H1 (cell line): ENCODE measurements at regions not wholly inside any gene's neighbourhood (a gene's known extent, or its start where the extent isn't known, plus 50 kb on each side); places are given as distances from the start of the nearest gene placed in this dataset.

Source experiments
- CTCF ChIA-PET: fragments of 300-600 bp; sonication (Branson Sonifier 250); formaldehyde crosslinking; loops from one replicate; lab custom pipeline; 2021; ENCODE audit not compliant: partially characterized antibody; lab: Charles Lee
- POLR2A ChIA-PET: fragments of 300-600 bp; sonication (Branson Sonifier 250); formaldehyde crosslinking; loops from one replicate; lab custom pipeline; 2021; ENCODE audit warnings: inconsistent platforms; ENCODE audit not compliant: partially characterized antibody; lab: Charles Lee
- DNase-seq, 2 experiments: peaks; one replicate each; pipeline versions ENCODE4 v3.0.0 to v3.0.0-alpha.2; 2010 to 2022; ENCODE audit warnings: low spot score in 2 of 2, low read depth in 1 of 2, mixed read lengths in 1 of 2
- FAIRE-seq: peaks from 2 replicates; lab custom pipeline; 2011; peaks lifted over from hg19 to GRCh38; lab: Jason Lieb, UNC
- H2AFZ ChIP-seq: 2 replicates; pipeline ENCODE4 v1.8.1; 2012; ENCODE audit warnings: low read length, inconsistent platforms
- H2AK5ac ChIP-seq: 2 replicates; pipeline ENCODE4 v1.6.1; 2013; ENCODE audit warnings: low read depth, low read length
- H2BK120ac ChIP-seq: replicated peaks from 2 replicates; pipeline ENCODE3; 2013; ENCODE audit warnings: low read depth, low read length, inconsistent platforms
- H2BK12ac ChIP-seq: 2 replicates; pipeline ENCODE4 v1.6.1; 2013; ENCODE audit warnings: low read depth, low read length
- H2BK15ac ChIP-seq: 2 replicates; pipeline ENCODE4 v1.6.1; 2013; ENCODE audit warnings: low read length
- H2BK20ac ChIP-seq: 2 replicates; pipeline ENCODE4 v1.6.1; 2013; ENCODE audit warnings: low read length
- H2BK5ac ChIP-seq: 2 replicates; pipeline ENCODE4 v1.6.1; 2013; ENCODE audit warnings: low read depth, low read length
- H3K14ac ChIP-seq: 2 replicates; pipeline ENCODE4 v1.6.1; 2013; ENCODE audit warnings: inconsistent platforms; ENCODE audit not compliant: insufficient read length
- H3K18ac ChIP-seq: 2 replicates; pipeline ENCODE4 v1.6.1; 2013; ENCODE audit warnings: low read length; ENCODE audit errors: extremely low read depth
- H3K23ac ChIP-seq: 2 replicates; pipeline ENCODE4 v1.6.1; 2013; ENCODE audit warnings: inconsistent platforms; ENCODE audit not compliant: insufficient read length
- H3K23me2 ChIP-seq: 2 replicates; pipeline ENCODE4 v1.6.1; 2013; ENCODE audit warnings: low read depth, low read length
- H3K27ac ChIP-seq: 2 replicates; pipeline ENCODE4 v1.6.1; 2011; ENCODE audit warnings: low read depth, low read length, inconsistent platforms
- H3K27me3 ChIP-seq, 4 experiments: replicated peaks in 1 of 4; 1 replicate in 1 of 4; 2 replicates in 3 of 4; pipeline versions ENCODE4 v1.6.1 to v1.8.1; 2011 to 2013; ENCODE audit warnings: low read length in 3 of 4, mild to moderate bottlenecking in 3 of 4, inconsistent platforms in 2 of 4, mixed read lengths in 2 of 4, moderate library complexity in 1 of 4; ENCODE audit not compliant: control insufficient read depth in 3 of 4, insufficient read depth in 3 of 4; ENCODE audit errors: extremely low read depth in 1 of 4
- H3K36me3 ChIP-seq, 4 experiments: 2 replicates each; pipeline versions ENCODE4 v1.6.1 to v1.8.1; 2011 to 2013; ENCODE audit warnings: mild to moderate bottlenecking in 4 of 4, low read length in 3 of 4, moderate library complexity in 2 of 4, control low read depth in 1 of 4, inconsistent platforms in 1 of 4; ENCODE audit not compliant: insufficient read depth in 4 of 4, control insufficient read depth in 2 of 4
- H3K4ac ChIP-seq: replicated peaks from 2 replicates; pipeline ENCODE3; 2013; ENCODE audit warnings: low read length, low read depth, mixed read lengths, inconsistent platforms; ENCODE audit not compliant: insufficient read length
- H3K4me1 ChIP-seq, 4 experiments: replicated peaks in 1 of 4; 1 replicate in 1 of 4; 2 replicates in 3 of 4; pipeline versions ENCODE4 v1.6.1 to v1.8.1; 2011 to 2013; ENCODE audit warnings: low read length in 3 of 4, inconsistent platforms in 2 of 4, mixed read lengths in 1 of 4; ENCODE audit not compliant: insufficient read depth in 4 of 4, control insufficient read depth in 3 of 4
- H3K4me2 ChIP-seq, 2 experiments: 2 replicates each; pipeline versions ENCODE4 v1.6.1 to v1.8.1; 2011 to 2013; ENCODE audit warnings: low read depth in 2 of 2, low read length in 2 of 2, control low read depth in 1 of 2, inconsistent platforms in 1 of 2, mild to moderate bottlenecking in 1 of 2; ENCODE audit not compliant: insufficient read depth in 1 of 2
- H3K4me3 ChIP-seq, 4 experiments: fragments of 200-600, 300-600 bp in 1 of 4; sonication (generic), shearing (Covaris generic), sonication (Bioruptor Twin) in 1 of 4; 2 replicates each; pipeline versions ENCODE4 v1.5.1 to v1.8.1; 2011 to 2016; ENCODE audit warnings: low read length in 4 of 4, low read depth in 3 of 4, control low read depth in 2 of 4, inconsistent platforms in 2 of 4, mild to moderate bottlenecking in 2 of 4, mixed read lengths in 1 of 4, moderate library complexity in 1 of 4; ENCODE audit not compliant: insufficient read depth in 2 of 4; ENCODE audit errors: extremely low read depth in 1 of 4
- H3K56ac ChIP-seq: replicated peaks from 2 replicates; pipeline ENCODE3; 2013; ENCODE audit warnings: low read depth, mild to moderate bottlenecking, mixed read lengths, low read length, inconsistent platforms; ENCODE audit not compliant: insufficient read length
- H3K79me1 ChIP-seq: 2 replicates; pipeline ENCODE4 v1.6.1; 2013; ENCODE audit warnings: low read depth, low read length, control low read depth
- H3K79me2 ChIP-seq, 2 experiments: 2 replicates each; pipeline versions ENCODE4 v1.6.1 to v1.8.1; 2012 to 2013; ENCODE audit warnings: low read length in 2 of 2, mild to moderate bottlenecking in 2 of 2, inconsistent platforms in 1 of 2; ENCODE audit not compliant: insufficient read depth in 2 of 2, control insufficient read depth in 1 of 2
- H3K9ac ChIP-seq, 4 experiments: replicated peaks in 1 of 4; 1 replicate in 1 of 4; 2 replicates in 3 of 4; pipeline versions ENCODE4 v1.6.1 to v1.8.1; 2011 to 2013; ENCODE audit warnings: low read depth in 3 of 4, low read length in 3 of 4, control low read depth in 2 of 4, mild to moderate bottlenecking in 2 of 4, moderate library complexity in 2 of 4, inconsistent platforms in 1 of 4; ENCODE audit errors: extremely low read depth in 1 of 4
- H3K9me3 ChIP-seq, 2 experiments: 2 replicates each; pipeline versions ENCODE4 v1.6.1 to v1.8.1; 2012 to 2013; ENCODE audit warnings: mild to moderate bottlenecking in 2 of 2, moderate library complexity in 2 of 2, control low read depth in 1 of 2, inconsistent platforms in 1 of 2, low read depth in 1 of 2, low read length in 1 of 2, mixed read lengths in 1 of 2; ENCODE audit not compliant: insufficient read depth in 2 of 2
- H4K20me1 ChIP-seq, 2 experiments: replicated peaks in 1 of 2; 2 replicates each; pipeline versions ENCODE3 to v1.8.1; 2011 to 2013; ENCODE audit warnings: inconsistent platforms in 2 of 2, low read length in 2 of 2, mild to moderate bottlenecking in 1 of 2; ENCODE audit not compliant: insufficient read depth in 2 of 2, control insufficient read depth in 1 of 2
- H4K5ac ChIP-seq: 2 replicates; pipeline ENCODE4 v1.6.1; 2013; ENCODE audit warnings: low read length, low read depth, mixed read lengths, inconsistent platforms; ENCODE audit not compliant: insufficient read length
- H4K8ac ChIP-seq: 2 replicates; pipeline ENCODE4 v1.8.0; 2013; ENCODE audit warnings: mild to moderate bottlenecking, moderate library complexity, low read length, inconsistent platforms; ENCODE audit not compliant: insufficient read depth; ENCODE audit errors: extremely low read depth
- H4K91ac ChIP-seq: replicated peaks from 2 replicates; pipeline ENCODE3; 2013; ENCODE audit warnings: low read length, mixed read lengths, inconsistent platforms; ENCODE audit not compliant: insufficient read length
- BACH1 ChIP-seq: IDR thresholded peaks from 2 replicates; pipeline ENCODE4 v1.6.1; 2012; ENCODE audit warnings: low read length, improper control_type of control experiment
- WGBS, 2 experiments: shearing (Covaris generic) in 1 of 2; methylation state at CpG; one replicate each; pipeline versions ENCODE4 v1.1.6 to v1.1.7; 2013 to 2015; ENCODE audit warnings: low lambda C conversion rate in 2 of 2, mixed read lengths in 2 of 2, inconsistent platforms in 1 of 2, low coverage in 1 of 2, missing lambda C conversion rate in 1 of 2; ENCODE audit not compliant: insufficient replicate concordance in 2 of 2, insufficient coverage in 1 of 2, insufficient read length in 1 of 2; ENCODE audit errors: extremely low coverage in 1 of 2, missing lambda C conversion rate in 1 of 2; 5-methylcytosine and 5-hydroxymethylcytosine counted together

DNA sequence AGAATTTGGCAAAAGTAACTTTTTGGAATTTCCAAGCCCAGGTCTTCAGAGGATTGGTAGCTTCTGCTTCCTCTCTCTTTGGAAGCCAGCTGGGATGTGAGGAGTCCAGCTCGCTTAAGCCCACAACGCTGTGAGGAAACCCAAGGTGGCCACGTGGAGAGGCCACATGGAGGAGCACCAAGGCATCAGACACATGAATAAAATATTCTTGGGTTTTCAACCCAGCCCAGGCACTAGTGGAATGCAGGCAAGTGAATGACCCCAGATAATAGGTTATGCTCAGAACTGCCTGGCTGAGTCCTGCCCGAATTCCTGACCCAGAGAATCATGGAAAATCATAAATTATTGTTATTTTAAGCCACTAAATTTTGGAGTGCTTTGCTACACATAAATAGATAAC is 119.7 kb upstream of the PARP11 start:
- Histone ChIP-seq H3K36me3 (no peaks in the 10 kb centered on the region), H3K23ac (no peak overlapping the region), H3K79me1 (no peaks in the 10 kb centered on the region), H3K4ac (no peak overlapping the region), H2AK5ac (no peak overlapping the region; the same call in 1 of the 2 replicates), H3K4me3 (no peak overlapping the region), H3K56ac (no peak overlapping the region), H2BK5ac (no peak overlapping the region), H4K5ac (no peak overlapping the region), H2BK20ac (no peak overlapping the region), H2BK12ac (no peak overlapping the region), H3K9me3 (no peaks in the 10 kb centered on the region), H3K14ac (no peak overlapping the region), H3K4me2 (no peak overlapping the region), H3K4me1 (peaks cover 0 to 2% (median 0%) of the 10 kb centered on the region in 4 experiments; a peak in 1 of 7 replicates), H3K18ac (no peak overlapping the region), H4K8ac (no peak overlapping the region), H3K79me2 (no peaks in the 10 kb centered on the region), H4K20me1 (no peaks in the 10 kb centered on the region), H4K91ac (no peak overlapping the region), H2BK15ac (no peak overlapping the region), H3K27ac (no peak overlapping the region), H2BK120ac (no peak overlapping the region), H3K9ac (no peak overlapping the region), H3K23me2 (no peaks in the 10 kb centered on the region), H3K27me3 (no peaks in the 10 kb centered on the region), H2AFZ (no peak overlapping the region)
- no peak for DNase-seq
- POLR2A ChIA-PET, result interaction anchor here (1.6 kb wide), 1 partner anchor 39 kb away, joined by 3 read pairs; no protein-coding TSS in a partner anchor
- FAIRE-seq, result no peak
- 80% methylated on average over 4 of the region's 4 CpGs; no CpG with 5 or more reads in 1 of the 2 experiments for WGBS, 2 experiments
- CTCF ChIA-PET, result interaction anchor here (0.8 to 18.4 kb wide), 12 partner anchors 12 to 279 kb away, joined by 3 to 273 read pairs (median 6); no protein-coding TSS in a partner anchor
- no peak for TF ChIP-seq BACH1
